Esophagus muscularis mucosa (tissue), 3 donors: ENCODE measurements at regions not wholly inside any gene's neighbourhood (a gene's known extent, or its start where the extent isn't known, plus 50 kb on each side); places are given as distances from the start of the nearest gene placed in this dataset.

Experiments
- CTCF ChIP-seq, 3 experiments: fragments of 200-600 bp in 2 of 3; fragments of 450-650 bp in 1 of 3; sonication (generic) in 2 of 3; IDR thresholded peaks; one replicate each; pipeline ENCODE4 v1.5.1; 2017 to 2019; ENCODE audit warnings: antibody characterized with exemption in 3 of 3, mild to moderate bottlenecking in 2 of 3, moderate library complexity in 1 of 3
- POLR2AphosphoS5 ChIP-seq, 2 donors: sonication (generic); formaldehyde crosslinking; IDR thresholded peaks; one replicate each; pipeline ENCODE4 v1.6.1; 2017; ENCODE audit warnings: antibody characterized with exemption in 2 of 2

- TF ChIP-seq POLR2AphosphoS5 (IDR thresholded peaks at IDR 0.05) = no peak
- no peak for TF ChIP-seq CTCF (IDR thresholded peaks at IDR 0.05)
Observed at GRCh38 chr6:54710456-54710855, 136.1 kb upstream of the FAM83B start.
